ENCODE measurements at regions not wholly inside any gene's neighbourhood (a gene's known extent, or its start where the extent isn't known, plus 50 kb on each side); places are given as distances from the start of the nearest gene placed in this dataset.

DNA sequence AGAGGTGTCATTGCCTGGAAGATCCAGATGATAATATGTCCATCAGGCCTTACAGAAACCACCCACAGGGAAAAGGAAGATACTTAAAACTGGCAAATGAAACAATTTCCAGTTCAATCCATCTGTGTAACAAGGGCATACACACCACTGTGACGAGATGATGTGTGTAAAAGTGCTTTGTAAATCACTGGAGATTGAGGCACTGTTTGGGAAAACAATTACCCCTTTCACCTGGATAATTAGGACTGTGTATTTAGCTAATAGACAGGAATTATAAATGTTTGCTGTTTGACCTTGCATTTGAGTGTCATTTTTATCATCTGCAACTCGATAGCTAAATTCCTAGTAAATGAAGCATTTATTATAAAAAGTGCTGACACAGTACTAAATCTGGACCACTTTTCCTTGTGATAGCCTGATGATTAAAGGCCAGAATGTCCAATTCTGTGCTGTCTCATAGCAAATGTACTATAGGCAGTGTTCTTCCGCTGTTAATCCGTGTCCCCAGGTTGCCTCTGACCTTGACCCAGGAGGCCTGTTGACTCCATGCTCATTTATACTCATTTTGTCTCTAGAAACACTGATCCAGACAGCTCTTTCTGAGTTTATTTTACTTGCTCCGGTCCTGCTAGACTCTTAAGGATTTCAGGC, 105.8 kb downstream of the LACC1 start:
- DNase-seq, result no peak

DNA sequence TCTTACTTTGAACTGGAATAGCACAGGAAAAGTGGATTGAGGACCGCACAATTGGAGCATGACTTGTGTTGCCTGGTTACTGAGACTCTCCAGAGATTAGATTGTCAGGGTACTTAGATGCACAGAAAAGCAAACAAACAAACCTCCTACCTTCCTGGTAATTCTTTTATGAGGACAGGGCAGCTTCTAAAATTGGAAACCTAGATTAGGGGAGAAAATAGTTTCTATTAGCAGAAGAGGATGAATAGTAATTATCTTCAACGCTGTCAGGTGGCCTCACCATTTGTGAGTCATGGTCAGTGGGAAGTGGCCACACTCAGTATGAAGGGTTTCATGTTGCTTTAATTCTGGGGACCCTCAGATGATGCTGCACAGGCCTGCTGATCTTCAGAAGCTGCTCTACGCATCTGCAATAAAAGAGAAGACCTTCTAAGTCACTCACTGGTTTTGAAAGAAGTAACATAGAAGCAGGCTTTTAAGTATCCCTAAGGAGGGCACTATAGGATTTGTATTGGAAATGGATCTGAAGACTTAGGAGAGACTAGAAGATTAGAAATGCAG, 106.8 kb downstream of the LACC1 start:
- no peak for DNase-seq

- DNase-seq, result no peak
Observed at GRCh38 chr13:43988302-43988701, 108.6 kb downstream of the LACC1 start.

DNA sequence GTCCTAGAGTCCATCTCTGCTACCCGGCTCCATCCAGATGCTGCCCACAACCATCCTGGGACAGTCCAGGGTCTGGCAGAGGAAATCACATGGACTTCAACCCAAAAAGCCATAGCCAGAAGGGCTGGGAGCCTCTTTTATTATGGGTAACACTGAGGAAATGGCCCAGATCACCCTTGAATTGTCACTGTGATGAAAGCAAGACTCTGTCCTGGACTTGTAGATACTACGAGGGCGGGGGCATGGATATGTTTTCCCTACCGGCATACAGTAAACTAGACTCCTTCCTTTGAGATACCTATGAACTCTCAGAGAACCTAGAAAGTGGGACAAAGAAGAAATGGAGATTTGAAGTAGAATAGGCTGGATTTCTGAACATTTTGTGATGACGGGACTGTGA, 110.3 kb downstream of the LACC1 start:
- no peak for DNase-seq

GRCh38 chr13:43990829-43991228, 111.1 kb downstream of the LACC1 start:
- no peak for DNase-seq

- DNase-seq, result no peak
Observed at GRCh38 chr13:43991773-43992201, 112.1 kb downstream of the LACC1 start.

- DNase-seq, result no peak
Observed at GRCh38 chr13:43992211-43992610, 112.5 kb downstream of the LACC1 start.

DNA sequence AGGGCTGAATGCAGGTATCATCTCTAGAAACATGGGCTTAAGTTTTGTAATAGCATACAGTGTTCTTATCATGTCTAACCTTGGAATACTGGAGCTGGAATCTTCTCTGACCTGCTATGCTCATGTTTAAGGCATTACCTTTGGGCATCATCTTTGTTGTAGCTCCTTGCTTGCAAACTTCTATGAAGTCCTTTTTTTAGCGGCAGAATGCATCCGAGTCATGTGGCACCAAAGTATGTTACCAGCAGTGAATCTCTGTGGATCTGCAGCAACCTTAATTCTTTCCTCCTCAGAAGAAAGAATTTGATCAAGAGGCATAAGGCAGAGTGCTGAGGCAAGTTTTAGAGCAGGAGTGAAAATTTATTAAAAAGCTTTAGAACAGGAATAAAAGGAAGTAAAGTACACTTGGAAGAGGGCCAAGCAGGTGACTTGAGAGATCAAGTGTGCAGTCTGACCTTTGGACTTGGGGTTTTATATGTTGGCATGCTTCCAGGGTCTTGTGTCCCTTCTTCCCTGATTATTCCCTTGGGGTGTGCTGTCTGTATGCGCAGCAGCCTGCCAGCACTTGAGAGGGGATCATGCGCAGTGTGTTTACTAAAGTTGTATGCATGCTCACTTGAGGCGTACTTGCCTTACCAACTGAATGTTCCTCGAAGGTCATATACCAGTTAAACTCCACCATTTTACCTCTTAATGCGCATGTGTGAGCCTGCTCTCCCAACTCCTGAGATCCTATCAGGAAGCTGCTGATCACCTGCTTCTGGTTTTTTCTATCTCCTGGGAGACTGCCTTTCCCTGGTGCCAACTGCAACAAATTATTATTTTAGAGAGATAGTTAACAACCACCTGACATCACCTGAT, 115.5 kb downstream of the LACC1 start:
- no peak for DNase-seq

DNA sequence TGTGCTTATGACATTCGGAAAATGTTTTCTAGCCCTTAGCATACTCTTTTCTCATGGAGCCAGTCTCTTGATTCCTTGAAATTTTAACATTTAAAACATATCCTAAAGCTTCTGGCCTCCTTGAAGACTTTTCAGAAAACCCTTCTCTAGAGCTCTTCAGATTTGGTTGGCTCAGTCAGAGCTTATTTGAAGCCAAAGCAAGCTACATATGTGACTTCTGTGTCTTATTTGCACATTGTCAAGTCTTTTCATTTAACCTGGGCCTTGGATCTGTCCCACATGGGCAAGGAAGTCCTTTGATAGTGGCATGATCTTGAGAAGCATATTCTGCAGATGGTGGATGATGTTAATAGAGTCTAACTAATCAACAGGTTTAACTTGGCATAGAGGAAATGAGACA, 116.5 kb downstream of the LACC1 start:
- DNase-seq, result no peak

DNA sequence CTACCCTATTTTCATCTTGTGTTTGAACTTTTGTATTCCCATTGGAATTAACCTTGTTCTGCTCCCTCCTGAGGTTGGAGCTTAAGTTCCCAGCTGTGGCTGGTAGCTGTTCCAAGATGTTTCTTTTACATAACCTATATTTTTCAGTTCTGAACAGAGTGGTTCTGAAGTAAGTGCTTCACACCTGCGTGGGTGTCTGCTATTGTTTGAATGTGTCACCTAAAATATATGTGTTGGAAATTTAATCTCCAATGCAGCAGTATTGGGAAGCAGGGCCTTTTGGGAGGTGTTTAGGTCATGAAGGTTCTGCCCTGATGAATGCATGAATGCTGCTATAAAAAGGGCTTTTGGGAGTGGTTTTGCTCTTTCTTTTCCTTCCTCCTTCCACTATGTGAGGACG, 123.8 kb downstream of the LACC1 start:
- no peak for DNase-seq

DNA sequence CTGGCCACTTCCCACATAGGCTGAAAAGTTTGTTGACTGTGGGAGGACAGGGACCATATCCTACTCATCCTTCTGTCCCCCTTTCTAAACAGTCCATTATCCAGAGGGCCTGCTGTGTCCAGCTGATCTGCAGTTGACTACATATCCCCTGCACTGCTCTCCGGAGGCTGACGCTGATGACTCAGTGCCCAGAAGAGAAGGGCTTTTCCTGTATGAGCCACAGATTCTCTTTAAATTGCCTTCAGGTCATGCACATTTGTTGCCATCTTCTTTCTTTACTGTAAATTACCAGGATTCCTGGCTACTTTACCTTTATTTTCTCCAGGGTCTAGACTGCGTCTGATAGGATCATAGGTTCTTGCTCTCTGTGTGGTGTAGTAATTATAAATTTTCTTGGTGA, 125.2 kb downstream of the LACC1 start:
- DNase-seq, result no peak

GRCh38 chr13:44007451-44007850, 127.7 kb downstream of the LACC1 start:
- DNase-seq, result no peak

GRCh38 chr13:44011036-44011435, 131.3 kb downstream of the LACC1 start:
- DNase-seq, result no peak

GRCh38 chr13:44012910-44013757, 133.4 kb downstream of the LACC1 start:
- no peak for DNase-seq

DNA sequence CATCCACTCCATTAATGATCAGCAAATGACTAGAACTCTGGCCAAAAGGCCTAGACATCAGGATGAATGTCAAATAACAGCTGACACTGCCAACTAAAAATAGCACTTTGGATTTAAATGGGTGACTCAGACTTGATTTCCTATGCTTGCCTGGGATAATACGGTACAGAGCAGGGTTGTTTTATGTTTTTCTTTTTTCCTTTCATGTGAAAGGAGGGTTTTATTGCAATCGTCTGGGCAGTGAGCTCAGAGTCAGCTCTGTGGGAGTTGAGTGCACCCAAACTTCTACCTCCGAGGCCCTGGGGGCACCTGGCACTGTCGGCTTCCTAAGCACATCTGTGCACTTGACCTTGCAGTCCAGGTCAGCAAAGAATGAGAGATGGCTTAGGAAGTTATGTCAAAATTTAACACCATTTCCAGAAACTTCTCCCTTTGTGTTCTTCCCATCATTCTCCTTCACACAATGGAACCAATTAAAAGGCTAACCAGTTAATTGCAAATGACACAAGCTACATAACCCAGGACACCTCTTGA, 134.1 kb downstream of the LACC1 start:
- DNase-seq, result no peak

DNA sequence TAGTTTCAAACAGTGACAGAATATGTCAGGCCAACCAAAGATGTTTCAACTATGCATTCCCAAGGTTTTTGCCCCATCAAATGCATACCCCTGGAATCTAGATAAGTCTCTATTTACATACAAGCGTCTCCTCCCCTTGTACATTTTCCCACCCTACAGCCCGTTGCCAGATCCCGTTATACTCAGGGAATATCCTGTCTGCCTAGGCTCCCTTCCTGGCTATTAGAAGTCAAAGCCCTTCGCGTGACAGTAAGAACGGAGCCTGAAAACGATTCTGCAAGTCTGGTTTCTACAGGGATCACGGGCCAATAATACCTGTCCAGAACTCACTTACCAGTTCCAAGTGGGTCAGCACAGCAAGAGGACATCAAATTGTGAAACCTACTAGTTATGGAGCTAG, 134.8 kb downstream of the LACC1 start:
- no peak for DNase-seq

DNA sequence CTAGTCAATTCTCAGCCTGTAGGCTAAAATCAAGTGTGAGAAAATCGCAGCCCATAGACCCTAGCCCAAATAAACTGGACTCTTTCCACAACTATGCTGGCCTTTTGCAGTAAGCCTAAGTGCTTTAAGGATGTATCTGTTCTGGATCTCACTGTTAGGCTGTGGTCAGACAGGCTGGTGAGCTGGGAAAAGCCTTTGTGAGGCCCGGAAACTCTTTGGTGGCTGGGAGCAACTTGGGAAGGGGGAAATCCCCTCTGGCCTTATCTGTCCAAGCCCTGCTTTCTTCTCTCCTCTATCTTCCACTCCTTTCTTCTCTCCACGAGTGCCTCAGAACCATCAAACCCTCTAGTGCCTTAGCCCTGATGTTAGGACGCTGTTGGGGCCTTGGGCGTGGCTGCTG, 135.4 kb downstream of the LACC1 start:
- DNase-seq, result no peak

- DNase-seq, result no peak
Observed at GRCh38 chr13:44015811-44016210, 136.1 kb downstream of the LACC1 start.

DNA sequence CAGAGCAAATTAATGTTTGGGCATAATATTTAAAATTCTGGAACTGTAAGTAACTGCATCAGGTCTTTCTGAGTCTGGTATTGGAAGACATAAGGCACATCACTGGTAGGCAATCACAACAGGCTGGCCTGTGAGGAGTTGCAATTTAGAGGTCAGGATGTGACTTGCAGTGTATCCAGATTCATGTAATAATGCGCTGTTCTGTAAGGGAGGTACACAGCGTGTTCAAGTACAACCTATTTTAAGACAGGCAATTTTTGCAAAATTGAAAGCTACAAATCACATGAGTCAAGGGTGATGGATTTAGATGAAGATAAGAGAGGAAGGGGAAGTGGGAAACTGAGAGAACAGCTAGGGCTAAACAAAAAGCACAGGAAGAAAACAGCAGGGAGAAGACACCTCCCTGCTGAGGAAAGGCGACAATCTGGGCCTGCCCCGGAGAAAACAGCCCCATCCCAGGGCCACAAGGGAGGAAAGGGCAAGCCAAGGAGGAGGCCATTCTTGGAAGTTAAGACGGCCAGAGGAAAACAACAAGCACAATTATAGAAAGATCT, 138.1 kb downstream of the LACC1 start:
- no peak for DNase-seq

GRCh38 chr13:44019651-44020050, 139.9 kb downstream of the LACC1 start:
- DNase-seq, result no peak

- no peak for DNase-seq
Observed at GRCh38 chr13:44021422-44021821, 141.7 kb downstream of the LACC1 start.

DNA sequence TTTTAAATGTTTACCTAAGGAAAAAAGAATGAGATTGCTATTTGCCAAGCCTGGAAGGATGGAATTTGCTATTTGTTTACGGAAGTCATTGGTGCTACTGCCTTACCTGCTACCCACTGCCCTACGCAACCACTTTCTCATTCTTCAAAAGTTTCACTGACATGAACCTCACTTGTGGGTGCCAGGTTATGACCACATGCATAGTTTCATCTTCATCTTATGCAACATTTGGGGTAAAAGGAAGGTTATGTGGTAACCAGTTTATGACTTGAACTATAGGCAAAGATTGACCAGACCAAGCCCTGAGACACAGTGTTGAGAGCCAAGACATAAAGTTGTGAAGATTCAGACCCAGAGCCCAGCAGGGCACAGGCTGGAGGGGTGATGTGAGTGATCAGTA, 142.5 kb downstream of the LACC1 start:
- no peak for DNase-seq
